T-cell (primary cell): ENCODE measurements at regions not wholly inside any gene's neighbourhood (a gene's known extent, or its start where the extent isn't known, plus 50 kb on each side); places are given as distances from the start of the nearest gene placed in this dataset.

Source experiments
- ATAC-seq, 4 experiments: fragments of 200-7000 bp in 3 of 4; fragments of 150-1000 bp in 1 of 4; cut with Tn5 transposase; replicated peaks in 1 of 4; 1 replicate in 3 of 4; 2 replicates in 1 of 4; pipeline ENCODE4 v1.10.0; 2021; ENCODE audit warnings: moderate library complexity in 3 of 4, mild to moderate bottlenecking in 2 of 4, moderate number of reproducible peaks in 1 of 4
- CTCF ChIA-PET, 2 donors: fragments of 300-600 bp; sonication (Branson Sonifier 250); formaldehyde crosslinking; loops; one replicate each; lab custom pipeline; 2022; ENCODE audit warnings: antibody characterized with exemption in 2 of 2; lab: Charles Lee
- POLR2A ChIA-PET, 2 donors: fragments of 300-600 bp; sonication (Branson Sonifier 250); formaldehyde crosslinking; loops; one replicate each; lab custom pipeline; 2022; ENCODE audit warnings: antibody characterized with exemption in 2 of 2; lab: Charles Lee
- DNase-seq, 35 experiments: peaks; one replicate each; pipeline versions ENCODE4 v3.0.0 to v3.0.0-alpha.2; 2013 to 2023
- H3K27ac ChIP-seq: one replicate; pipeline ENCODE4 v1.5.1; 2013; ENCODE audit warnings: low read length
- H3K27me3 ChIP-seq, 2 experiments: replicated peaks in 1 of 2; 1 replicate in 1 of 2; 2 replicates in 1 of 2; pipeline versions ENCODE4 v1.6.1 to v1.7.0; 2013; ENCODE audit warnings: low read length in 1 of 2, mixed read lengths in 1 of 2; ENCODE audit not compliant: control insufficient read depth in 2 of 2, insufficient read depth in 2 of 2; ENCODE audit errors: extremely low read depth in 1 of 2
- H3K36me3 ChIP-seq, 2 donors: 1 replicate in 1 of 2; 2 replicates in 1 of 2; pipeline versions ENCODE4 v1.6.1 to v1.7.0; 2013; ENCODE audit warnings: low read length in 1 of 2; ENCODE audit not compliant: control insufficient read depth in 2 of 2, insufficient read depth in 1 of 2; ENCODE audit errors: extremely low read depth in 1 of 2
- H3K4me1 ChIP-seq, 2 experiments: 1 replicate in 1 of 2; 2 replicates in 1 of 2; pipeline versions ENCODE4 v1.6.1 to v1.7.0; 2013; ENCODE audit warnings: low read length in 2 of 2, mixed read lengths in 1 of 2; ENCODE audit not compliant: insufficient read depth in 2 of 2, control insufficient read depth in 1 of 2; ENCODE audit errors: extremely low read depth in 1 of 2
- H3K4me3 ChIP-seq, 2 donors: 1 replicate in 1 of 2; 2 replicates in 1 of 2; pipeline versions ENCODE4 v1.5.1 to v1.7.0; 2013; ENCODE audit warnings: mild to moderate bottlenecking in 2 of 2, low read length in 1 of 2, moderate library complexity in 1 of 2; ENCODE audit not compliant: control insufficient read depth in 1 of 2; ENCODE audit errors: extremely low read depth in 1 of 2
- H3K9me3 ChIP-seq: 2 replicates; pipeline ENCODE4 v1.7.0; 2013
- H3K27ac Mint-ChIP-seq, 2 donors: one replicate each; pipeline ENCODE4 v1.8.0; 2020 to 2021; ENCODE audit warnings: mild to moderate bottlenecking in 2 of 2, mixed read lengths in 2 of 2
- H3K27me3 Mint-ChIP-seq, 2 donors: one replicate each; pipeline ENCODE4 v1.8.0; 2021 to 2022; ENCODE audit warnings: mixed read lengths in 2 of 2
- H3K36me3 Mint-ChIP-seq: one replicate; pipeline ENCODE4 v1.8.0; 2021; ENCODE audit warnings: mixed read lengths
- H3K4me1 Mint-ChIP-seq, 3 donors: one replicate each; pipeline ENCODE4 v1.8.0; 2020 to 2022; ENCODE audit warnings: mixed read lengths in 3 of 3, mild to moderate bottlenecking in 1 of 3
- H3K4me3 Mint-ChIP-seq, 3 donors: one replicate each; pipeline ENCODE4 v1.8.0; 2020 to 2022; ENCODE audit warnings: mild to moderate bottlenecking in 3 of 3, mixed read lengths in 3 of 3, moderate library complexity in 3 of 3
- H3K9me3 Mint-ChIP-seq, 3 donors: one replicate each; pipeline ENCODE4 v1.8.0; 2020 to 2022; ENCODE audit warnings: mixed read lengths in 3 of 3
- WGBS: methylation state at CpG from one replicate; pipeline ENCODE4 v1.1.5; 2013; ENCODE audit warnings: missing lambda C conversion rate; ENCODE audit not compliant: insufficient coverage; 5-methylcytosine and 5-hydroxymethylcytosine counted together

GRCh38 chr4:163017135-163017534 is 149.6 kb downstream of the NAF1 start:
- ATAC-seq (no peak), DNase-seq (no peak)
- no peaks in the 10 kb centered on the region for H3K4me1 ChIP-seq
- no peaks in the 10 kb centered on the region for H3K9me3 ChIP-seq
- CTCF ChIA-PET: interaction anchor here in 1 of 2 donors (0.6 kb wide), 1 partner anchor 28 kb away, joined by 3 read pairs; no protein-coding TSS in a partner anchor
- POLR2A ChIA-PET: no interaction called here
- no peak overlapping the region for H3K4me3 Mint-ChIP-seq
- no peak overlapping the region for H3K27ac ChIP-seq
- H3K4me1 Mint-ChIP-seq: no peaks in the 10 kb centered on the region
- H3K4me3 ChIP-seq: no peak overlapping the region
- H3K9me3 Mint-ChIP-seq: peaks cover under 1 to 2% (median 1%) of the 10 kb centered on the region in 3 donors
- H3K27me3 Mint-ChIP-seq: peaks cover 0 to under 1% of the 10 kb centered on the region in 2 donors
- no peaks in the 10 kb centered on the region for H3K27me3 ChIP-seq
- H3K36me3 ChIP-seq: no peaks in the 10 kb centered on the region
- WGBS: 75% methylated on average over 1 of the region's 1 CpG
- H3K27ac Mint-ChIP-seq: no peak overlapping the region
- no peaks in the 10 kb centered on the region for H3K36me3 Mint-ChIP-seq

- H3K9me3 Mint-ChIP-seq: peaks cover 5 to 13% (median 6%) of the 10 kb centered on the region in 3 donors
- H3K4me1 Mint-ChIP-seq: no peaks in the 10 kb centered on the region
- no peak overlapping the region for H3K4me3 Mint-ChIP-seq
- H3K27ac Mint-ChIP-seq: no peak overlapping the region
- H3K36me3 Mint-ChIP-seq: no peaks in the 10 kb centered on the region
- 60% methylated on average over 1 of the region's 4 CpGs for WGBS
- Histone ChIP-seq H3K27ac (no peak overlapping the region), H3K4me3 (no peak overlapping the region), H3K4me1 (no peaks in the 10 kb centered on the region), H3K36me3 (no peaks in the 10 kb centered on the region), H3K27me3 (no peaks in the 10 kb centered on the region), H3K9me3 (no peaks in the 10 kb centered on the region)
- CTCF ChIA-PET: no interaction called here
- POLR2A ChIA-PET: no interaction called here
- peaks cover 0 to 5% of the 10 kb centered on the region in 2 donors for H3K27me3 Mint-ChIP-seq
- DNase-seq (no peak), ATAC-seq (no peak)
These were observed 153.9 kb downstream of the NAF1 start for GRCh38 chr4:163012816-163013215.

- ChIA-PET POLR2A (no interaction called here), CTCF (interaction anchor here in 1 of 2 donors (0.6 kb wide), 1 partner anchor 83 kb away, joined by 3 read pairs; no protein-coding TSS in a partner anchor)
- DNase-seq (no peak), ATAC-seq (no peak)
- H3K36me3 Mint-ChIP-seq: no peaks in the 10 kb centered on the region
- no peak overlapping the region for H3K4me3 Mint-ChIP-seq
- H3K27ac Mint-ChIP-seq: no peak overlapping the region
- Histone ChIP-seq H3K4me3 (no peak overlapping the region), H3K27ac (no peak overlapping the region), H3K9me3 (no peaks in the 10 kb centered on the region), H3K27me3 (peaks cover 0 to 12% of the 10 kb centered on the region in 2 experiments), H3K36me3 (no peaks in the 10 kb centered on the region), H3K4me1 (no peaks in the 10 kb centered on the region)
- peaks cover 9 to 24% (median 19%) of the 10 kb centered on the region in 3 donors for H3K9me3 Mint-ChIP-seq
- 40% methylated on average over 1 of the region's 4 CpGs for WGBS
- H3K27me3 Mint-ChIP-seq: peaks cover 4% of the 10 kb centered on the region in 2 donors
- H3K4me1 Mint-ChIP-seq: no peaks in the 10 kb centered on the region
These were observed 162.7 kb downstream of the NAF1 start for GRCh38 chr4:163003979-163004378.

GRCh38 chr4:162988530-162988929 is 178.2 kb downstream of the NAF1 start:
- H3K4me3 ChIP-seq: no peak overlapping the region
- H3K27ac ChIP-seq: no peak overlapping the region
- ATAC-seq (no peak), DNase-seq (no peak)
- POLR2A ChIA-PET: no interaction called here
- CTCF ChIA-PET: interaction anchor here in 1 of 2 donors (0.5 kb wide), 1 partner anchor 43 kb away, joined by 3 read pairs; no protein-coding TSS in a partner anchor
- H3K27me3 ChIP-seq: no peaks in the 10 kb centered on the region
- H3K36me3 ChIP-seq: no peaks in the 10 kb centered on the region
- no peak overlapping the region for H3K4me3 Mint-ChIP-seq
- no peak overlapping the region for H3K27ac Mint-ChIP-seq
- H3K9me3 Mint-ChIP-seq: peaks cover 0 to 2% (median 0%) of the 10 kb centered on the region in 3 donors
- no peaks in the 10 kb centered on the region for H3K4me1 ChIP-seq
- no peaks in the 10 kb centered on the region for H3K9me3 ChIP-seq
- H3K4me1 Mint-ChIP-seq: no peaks in the 10 kb centered on the region
- peaks cover 4 to 5% of the 10 kb centered on the region in 2 donors for H3K27me3 Mint-ChIP-seq
- H3K36me3 Mint-ChIP-seq: no peaks in the 10 kb centered on the region

- no peak for ATAC-seq
- peaks cover 3 to 8% (median 4%) of the 10 kb centered on the region in 3 donors for H3K9me3 Mint-ChIP-seq
- H3K4me3 Mint-ChIP-seq: no peak overlapping the region
- Histone ChIP-seq H3K27ac (no peak overlapping the region), H3K36me3 (no peaks in the 10 kb centered on the region), H3K4me3 (no peak overlapping the region), H3K4me1 (no peaks in the 10 kb centered on the region), H3K9me3 (peaks cover 3% of the 10 kb centered on the region), H3K27me3 (no peaks in the 10 kb centered on the region)
- H3K36me3 Mint-ChIP-seq: no peaks in the 10 kb centered on the region
- ChIA-PET CTCF (no interaction called here), POLR2A (no interaction called here)
- no peaks in the 10 kb centered on the region for H3K4me1 Mint-ChIP-seq
- peaks cover 4 to 5% of the 10 kb centered on the region in 2 donors for H3K27me3 Mint-ChIP-seq
- no peak overlapping the region for H3K27ac Mint-ChIP-seq
- no peak for DNase-seq
- WGBS: 74% methylated on average over 11 of the region's 13 CpGs
These were observed 181.6 kb downstream of the NAF1 start for GRCh38 chr4:162985131-162985530.

GRCh38 chr4:162984621-162985020 is 182.1 kb downstream of the NAF1 start:
- Histone ChIP-seq H3K27me3 (no peaks in the 10 kb centered on the region), H3K27ac (no peak overlapping the region), H3K4me3 (no peak overlapping the region), H3K4me1 (no peaks in the 10 kb centered on the region), H3K36me3 (no peaks in the 10 kb centered on the region), H3K9me3 (peaks cover 3% of the 10 kb centered on the region)
- no peaks in the 10 kb centered on the region for H3K4me1 Mint-ChIP-seq
- peaks cover 3 to 8% (median 4%) of the 10 kb centered on the region in 3 donors for H3K9me3 Mint-ChIP-seq
- H3K4me3 Mint-ChIP-seq: no peak overlapping the region
- no peak overlapping the region for H3K27ac Mint-ChIP-seq
- CTCF ChIA-PET: no interaction called here
- WGBS: 76% methylated on average over 18 of the region's 18 CpGs
- H3K27me3 Mint-ChIP-seq: peaks cover 4 to 5% of the 10 kb centered on the region in 2 donors
- POLR2A ChIA-PET: no interaction called here
- no peak for DNase-seq
- no peaks in the 10 kb centered on the region for H3K36me3 Mint-ChIP-seq
- no peak for ATAC-seq

- H3K9me3 ChIP-seq: peaks cover 3% of the 10 kb centered on the region
- Mint-ChIP-seq H3K4me3 (no peak overlapping the region), H3K36me3 (no peaks in the 10 kb centered on the region), H3K9me3 (peaks cover 3 to 8% (median 4%) of the 10 kb centered on the region in 3 donors), H3K27me3 (peaks cover 4 to 5% of the 10 kb centered on the region in 2 donors), H3K27ac (no peak overlapping the region), H3K4me1 (no peaks in the 10 kb centered on the region)
- ChIA-PET CTCF (no interaction called here), POLR2A (no interaction called here)
- DNase-seq (no peak), ATAC-seq (no peak)
- no peaks in the 10 kb centered on the region for H3K4me1 ChIP-seq
- no peaks in the 10 kb centered on the region for H3K27me3 ChIP-seq
- no peak overlapping the region for H3K27ac ChIP-seq
- no peak overlapping the region for H3K4me3 ChIP-seq
- H3K36me3 ChIP-seq: no peaks in the 10 kb centered on the region
- WGBS: no CpG with 5 or more reads among the region's 2 CpGs
These were observed 184.9 kb downstream of the NAF1 start for GRCh38 chr4:162981823-162982222.
